ENCODE measurements at regions not wholly inside any gene's neighbourhood (a gene's known extent, or its start where the extent isn't known, plus 50 kb on each side); places are given as distances from the start of the nearest gene placed in this dataset.
"Not testable (repeated sequence)": the region's sequence is repeated elsewhere in the genome, so short reads cannot be mapped to it uniquely, and the experiment has no call there.

GRCh38 chr4:38523524-38524448 is 140.2 kb upstream of the KLF3 start:
- H3K36me3 ChIP-seq (replicated peaks; ENCODE audit: control insufficient read depth, insufficient read depth, low read length): no peaks in the 10 kb centered on the region
- no peak for DNase-seq
- no peaks in the 10 kb centered on the region for H3K27me3 ChIP-seq (ENCODE audit: control insufficient read depth, insufficient read depth, low read length)
- no peak overlapping the region for H3K4me3 ChIP-seq (ENCODE audit: insufficient read depth, low read depth, low read length)

DNA sequence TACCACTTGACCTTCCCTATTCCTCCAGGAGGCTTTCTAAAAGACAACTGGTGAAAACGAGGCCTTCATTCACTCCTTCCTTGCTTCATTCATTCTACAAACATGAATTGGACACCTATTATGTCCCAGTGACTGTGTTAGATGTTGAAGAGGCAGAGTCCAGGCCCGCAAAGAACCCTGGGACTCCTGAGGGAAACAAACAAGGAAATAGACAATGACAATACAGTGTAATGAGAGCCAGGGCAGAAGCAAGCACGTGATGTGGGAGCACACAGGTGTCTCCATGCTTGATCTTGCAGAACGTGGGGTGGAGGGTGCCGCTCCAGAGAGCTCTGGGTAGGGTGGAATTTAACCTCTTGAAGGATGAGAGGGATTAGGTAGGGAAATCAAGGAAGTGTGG is 137.6 kb upstream of the KLF3 start:
- no peaks in the 10 kb centered on the region for H3K27me3 ChIP-seq (ENCODE audit: control insufficient read depth, insufficient read depth, low read length)
- no peaks in the 10 kb centered on the region for H3K36me3 ChIP-seq (replicated peaks; ENCODE audit: control insufficient read depth, insufficient read depth, low read length)
- H3K4me3 ChIP-seq (ENCODE audit: insufficient read depth, low read depth, low read length): no peak overlapping the region
- no peak for DNase-seq

DNA sequence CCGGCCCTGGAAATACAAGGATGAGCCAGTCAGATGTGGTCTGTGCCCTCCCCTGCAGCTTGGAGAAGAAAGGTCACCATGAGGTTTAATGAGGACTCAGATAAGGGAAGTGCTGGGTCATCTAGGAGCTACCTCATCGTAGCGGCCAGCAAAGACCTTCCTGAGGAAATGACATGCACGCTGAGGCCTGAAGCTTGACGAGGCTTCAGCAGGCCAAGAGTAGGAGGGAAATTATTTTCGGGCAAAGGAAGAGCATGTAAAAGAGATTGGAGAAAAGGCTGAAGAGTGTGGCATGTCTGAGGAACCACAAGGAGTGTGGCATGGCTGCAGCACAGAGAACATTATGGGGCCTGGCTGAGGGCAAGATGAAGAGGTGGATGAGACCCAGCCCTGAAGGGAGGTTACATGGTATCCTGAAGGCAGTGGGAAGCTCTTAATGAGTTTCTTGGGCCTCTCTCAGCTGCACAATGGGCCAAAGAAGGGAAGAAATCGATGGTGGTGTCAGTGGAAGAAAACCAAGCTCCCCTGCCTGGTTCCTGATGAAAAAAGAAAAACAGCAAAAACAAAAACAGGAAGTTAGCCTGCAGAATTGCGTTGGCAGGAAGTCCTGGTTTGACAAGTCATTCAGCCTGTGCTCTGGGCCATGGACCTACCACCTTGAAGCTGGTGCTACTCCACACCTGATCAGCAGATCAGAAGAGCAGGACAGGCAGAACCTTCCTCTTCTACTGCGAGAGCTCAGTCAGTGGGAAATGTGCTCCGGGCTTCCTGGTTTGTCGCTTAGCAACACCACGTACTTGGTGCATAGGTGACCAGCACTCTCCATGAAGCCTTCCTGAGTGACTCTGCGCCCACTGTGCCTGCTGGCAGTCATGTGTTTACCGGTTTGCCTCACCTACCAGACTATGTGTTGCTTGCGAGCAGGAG is 134.5 kb upstream of the KLF3 start:
- DNase-seq: no peak
- no peaks in the 10 kb centered on the region for H3K27me3 ChIP-seq (ENCODE audit: control insufficient read depth, insufficient read depth, low read length)
- no peaks in the 10 kb centered on the region for H3K36me3 ChIP-seq (replicated peaks; ENCODE audit: control insufficient read depth, insufficient read depth, low read length)
- no peak overlapping the region for H3K4me3 ChIP-seq (ENCODE audit: insufficient read depth, low read depth, low read length)

- no peak for DNase-seq
- H3K36me3 ChIP-seq (replicated peaks; ENCODE audit: control insufficient read depth, insufficient read depth, low read length): no peaks in the 10 kb centered on the region
- H3K4me3 ChIP-seq (ENCODE audit: insufficient read depth, low read depth, low read length): no peak overlapping the region
- H3K27me3 ChIP-seq (ENCODE audit: control insufficient read depth, insufficient read depth, low read length): no peaks in the 10 kb centered on the region
Observed at GRCh38 chr4:38530486-38530885, 133.5 kb upstream of the KLF3 start.

GRCh38 chr4:38531141-38531727 is 132.8 kb upstream of the KLF3 start:
- Histone ChIP-seq H3K36me3 (replicated peaks; ENCODE audit: control insufficient read depth, insufficient read depth, low read length) (no peaks in the 10 kb centered on the region), H3K4me3 (ENCODE audit: insufficient read depth, low read depth, low read length) (no peak overlapping the region), H3K27me3 (ENCODE audit: control insufficient read depth, insufficient read depth, low read length) (no peaks in the 10 kb centered on the region)
- peak; percentile 43 for DNase-seq

- H3K36me3 ChIP-seq (replicated peaks; ENCODE audit: control insufficient read depth, insufficient read depth, low read length): no peaks in the 10 kb centered on the region
- H3K27me3 ChIP-seq (ENCODE audit: control insufficient read depth, insufficient read depth, low read length): no peaks in the 10 kb centered on the region
- H3K4me3 ChIP-seq (ENCODE audit: insufficient read depth, low read depth, low read length): no peak overlapping the region
- no peak for DNase-seq
Observed at GRCh38 chr4:38532908-38533499, 131.0 kb upstream of the KLF3 start.

DNA sequence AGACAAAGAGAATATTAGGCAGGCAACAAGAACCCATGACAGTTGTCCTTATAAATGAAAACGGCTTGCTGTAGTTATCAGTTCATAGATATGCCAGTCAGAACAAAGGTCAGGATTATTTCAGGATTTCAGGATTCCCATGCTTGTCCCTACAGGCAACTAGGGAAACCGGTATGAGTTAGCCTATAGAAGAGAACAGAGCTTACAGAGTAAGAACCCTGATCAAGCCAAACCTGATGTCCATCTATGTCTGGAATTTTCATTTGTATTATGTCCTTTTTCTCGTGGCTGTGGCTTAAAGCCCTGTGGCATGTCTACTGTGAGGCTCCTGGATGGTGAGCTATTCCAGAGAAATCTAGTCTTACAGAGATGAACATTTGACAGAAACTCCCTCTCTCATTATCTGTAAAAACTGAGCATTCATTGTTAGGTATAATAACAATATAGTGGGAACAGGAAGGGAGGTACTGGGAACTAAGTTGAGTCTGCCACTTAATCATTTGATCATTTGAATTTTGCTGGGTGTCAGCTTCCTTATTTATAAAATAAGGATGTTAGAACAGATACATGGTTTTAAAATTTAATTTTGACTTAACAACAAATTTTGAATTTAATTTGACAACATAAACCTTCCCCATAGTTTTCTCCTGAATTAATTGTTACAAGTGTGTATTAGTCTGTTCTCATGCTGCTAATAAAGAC is 129.5 kb upstream of the KLF3 start:
- no peak for DNase-seq
- Histone ChIP-seq H3K27me3 (ENCODE audit: control insufficient read depth, insufficient read depth, low read length) (no peaks in the 10 kb centered on the region), H3K36me3 (replicated peaks; ENCODE audit: control insufficient read depth, insufficient read depth, low read length) (no peaks in the 10 kb centered on the region), H3K4me3 (ENCODE audit: insufficient read depth, low read depth, low read length) (no peak overlapping the region)

DNA sequence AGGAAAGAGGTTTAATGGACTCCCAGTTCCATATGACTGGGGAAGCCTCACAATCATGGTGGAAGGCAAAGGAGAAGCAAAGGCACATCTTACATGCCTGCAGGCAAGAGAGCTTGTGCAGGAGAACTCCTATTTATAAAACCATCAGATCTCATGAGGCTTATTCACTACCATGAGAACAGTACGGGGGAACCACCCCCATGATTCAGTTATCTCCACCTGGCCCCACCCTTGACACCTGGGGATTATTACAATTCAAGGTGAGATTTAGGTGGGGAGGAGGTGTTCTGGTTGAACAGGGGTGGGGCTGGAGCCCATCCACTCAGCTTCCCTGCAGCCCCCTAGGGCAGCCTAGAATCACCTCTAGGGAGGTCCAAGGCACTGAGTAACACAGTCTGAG is 128.9 kb upstream of the KLF3 start:
- H3K36me3 ChIP-seq (replicated peaks; ENCODE audit: control insufficient read depth, insufficient read depth, low read length); DNase-seq; H3K4me3 ChIP-seq (ENCODE audit: insufficient read depth, low read depth, low read length); H3K27me3 ChIP-seq (ENCODE audit: control insufficient read depth, insufficient read depth, low read length): not testable (repeated sequence)

DNA sequence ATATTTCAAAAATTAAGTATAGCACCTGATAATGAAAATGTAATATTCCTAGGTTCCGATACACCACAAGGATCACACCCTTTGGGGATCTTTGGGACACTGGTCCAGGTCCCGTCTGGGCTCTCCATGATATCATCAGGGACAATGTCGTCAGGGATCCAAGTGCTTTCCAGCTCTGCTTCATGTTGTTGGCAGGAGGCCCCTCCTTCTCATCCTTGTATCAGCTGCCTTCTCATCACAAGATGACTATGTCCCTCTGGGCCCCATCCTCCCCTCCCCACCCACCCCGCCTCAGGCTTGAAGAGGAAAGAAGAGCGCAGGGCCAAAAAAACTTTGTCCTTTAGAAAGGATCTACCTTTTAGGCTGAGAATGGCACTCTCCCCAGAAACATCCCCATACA is 128.3 kb upstream of the KLF3 start:
- DNase-seq: no peak
- H3K27me3 ChIP-seq (ENCODE audit: control insufficient read depth, insufficient read depth, low read length): no peaks in the 10 kb centered on the region
- no peaks in the 10 kb centered on the region for H3K36me3 ChIP-seq (replicated peaks; ENCODE audit: control insufficient read depth, insufficient read depth, low read length)
- no peak overlapping the region for H3K4me3 ChIP-seq (ENCODE audit: insufficient read depth, low read depth, low read length)

DNA sequence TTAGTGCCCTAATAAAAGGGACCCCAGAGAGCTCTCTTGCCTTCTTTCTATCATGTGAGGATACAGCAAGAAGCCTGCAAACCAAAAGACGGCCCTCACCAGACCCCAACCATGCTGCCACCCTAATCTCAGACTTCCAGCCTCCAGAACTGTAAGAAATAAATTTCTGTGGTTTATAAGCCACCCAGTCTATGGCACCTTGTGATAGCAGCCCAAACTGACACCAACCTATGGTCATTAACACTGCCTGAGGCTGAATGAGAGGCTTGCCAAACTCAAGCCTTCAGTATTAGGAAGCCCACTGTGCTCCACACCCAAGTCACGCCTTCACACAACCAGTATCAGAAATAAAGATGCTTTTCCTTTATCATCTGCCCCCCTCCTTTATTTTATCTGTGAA is 127.3 kb upstream of the KLF3 start:
- no peak overlapping the region for H3K4me3 ChIP-seq (ENCODE audit: insufficient read depth, low read depth, low read length)
- H3K36me3 ChIP-seq (replicated peaks; ENCODE audit: control insufficient read depth, insufficient read depth, low read length): no peaks in the 10 kb centered on the region
- no peak for DNase-seq
- H3K27me3 ChIP-seq (ENCODE audit: control insufficient read depth, insufficient read depth, low read length): no peaks in the 10 kb centered on the region

DNA sequence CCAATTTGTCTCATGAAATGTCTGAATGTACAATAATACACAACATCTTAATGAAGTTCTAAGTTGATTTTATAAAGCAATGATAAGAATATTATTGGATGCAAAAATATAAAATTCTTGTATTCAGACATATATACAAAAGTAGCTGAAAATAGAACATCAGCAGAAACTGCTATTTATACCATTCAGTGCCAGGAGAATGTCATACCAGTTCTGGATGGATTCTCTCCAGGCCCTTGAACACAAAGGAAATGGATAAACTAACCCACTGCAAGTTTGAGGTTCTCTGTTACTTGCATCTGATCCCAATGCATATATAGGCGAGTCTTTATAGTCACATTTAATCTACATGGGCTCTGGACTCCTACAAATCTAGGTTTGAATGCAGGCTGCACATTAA is 126.3 kb upstream of the KLF3 start:
- H3K36me3 ChIP-seq (replicated peaks; ENCODE audit: control insufficient read depth, insufficient read depth, low read length): no peaks in the 10 kb centered on the region
- no peak for DNase-seq
- no peak overlapping the region for H3K4me3 ChIP-seq (ENCODE audit: insufficient read depth, low read depth, low read length)

DNA sequence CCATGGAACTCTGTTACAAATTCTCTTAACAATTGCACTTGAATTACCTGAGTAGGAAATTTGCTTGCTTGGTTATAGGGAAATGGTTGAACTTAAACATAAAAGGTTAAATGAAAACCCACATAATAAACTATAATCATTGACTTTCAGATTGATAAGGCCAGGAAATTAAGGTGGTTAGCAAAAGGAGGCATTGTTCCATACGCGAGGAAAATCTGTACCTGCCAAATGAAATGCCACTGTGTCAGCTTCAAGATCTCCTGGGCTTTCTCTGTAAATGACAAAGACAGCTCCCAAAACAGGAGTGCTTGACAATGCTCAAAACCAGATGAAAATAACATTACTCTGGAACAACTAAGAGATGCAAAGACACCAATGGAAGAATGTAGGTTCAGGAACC is 125.5 kb upstream of the KLF3 start:
- H3K27me3 ChIP-seq (ENCODE audit: control insufficient read depth, insufficient read depth, low read length): no peaks in the 10 kb centered on the region
- H3K36me3 ChIP-seq (replicated peaks; ENCODE audit: control insufficient read depth, insufficient read depth, low read length): no peaks in the 10 kb centered on the region
- DNase-seq: no peak

More for the DNA sequence above, 126.3 kb upstream of the KLF3 start:
- no peaks in the 10 kb centered on the region for H3K27me3 ChIP-seq (ENCODE audit: control insufficient read depth, insufficient read depth, low read length)

GRCh38 chr4:38539501-38539900 is 124.5 kb upstream of the KLF3 start:
- DNase-seq: no peak
- Histone ChIP-seq H3K4me3 (ENCODE audit: insufficient read depth, low read depth, low read length) (no peak overlapping the region), H3K27me3 (ENCODE audit: control insufficient read depth, insufficient read depth, low read length) (peaks cover 1% of the 10 kb centered on the region; the same call in 1 of the 2 replicates), H3K36me3 (replicated peaks; ENCODE audit: control insufficient read depth, insufficient read depth, low read length) (no peaks in the 10 kb centered on the region)

More for the DNA sequence above, 125.5 kb upstream of the KLF3 start:
- H3K4me3 ChIP-seq (ENCODE audit: insufficient read depth, low read depth, low read length): no peak overlapping the region

- DNase-seq: peak; percentile 38
- Histone ChIP-seq H3K27me3 (ENCODE audit: control insufficient read depth, insufficient read depth, low read length) (peaks cover 22% of the 10 kb centered on the region), H3K36me3 (replicated peaks; ENCODE audit: control insufficient read depth, insufficient read depth, low read length) (no peaks in the 10 kb centered on the region), H3K4me3 (ENCODE audit: insufficient read depth, low read depth, low read length) (no peak overlapping the region)
Observed at GRCh38 chr4:38547052-38547451, 116.9 kb upstream of the KLF3 start.
